ENCODE measurements at regions not wholly inside any gene's neighbourhood (a gene's known extent, or its start where the extent isn't known, plus 50 kb on each side); places are given as distances from the start of the nearest gene placed in this dataset.

- Histone ChIP-seq H3K4me3 (ENCODE audit: extremely low read depth, insufficient read depth, low read length, poor library complexity, severe bottlenecking) (no peak overlapping the region), H3K36me3 (ENCODE audit: control insufficient read depth, insufficient read depth, low read length) (no peaks in the 10 kb centered on the region), H3K4me1 (ENCODE audit: control insufficient read depth, insufficient read depth, low read length, poor library complexity, severe bottlenecking) (no peaks in the 10 kb centered on the region), H3K27ac (ENCODE audit: low read depth, low read length, severe bottlenecking) (no peak overlapping the region), H3K9me3 (ENCODE audit: control insufficient read depth, low read length) (no peaks in the 10 kb centered on the region)
- 73 to 75% methylated on average over 2 to 4 of the region's 7 CpGs for WGBS, 2 experiments (ENCODE audit: insufficient coverage in 2 of 2)
Observed at GRCh38 chr18:77949355-77949973, 699.8 kb downstream of the GALR1 start.

- WGBS, 2 experiments (ENCODE audit: insufficient coverage in 2 of 2) = 100% methylated on average over 1 of the region's 1 CpG; no CpG with 5 or more reads in 1 of the 2 experiments
- Histone ChIP-seq H3K4me3 (ENCODE audit: extremely low read depth, insufficient read depth, low read length, poor library complexity, severe bottlenecking) (no peak overlapping the region), H3K27ac (ENCODE audit: low read depth, low read length, severe bottlenecking) (no peak overlapping the region), H3K36me3 (ENCODE audit: control insufficient read depth, insufficient read depth, low read length) (no peaks in the 10 kb centered on the region), H3K9me3 (ENCODE audit: control insufficient read depth, low read length) (no peaks in the 10 kb centered on the region), H3K4me1 (ENCODE audit: control insufficient read depth, insufficient read depth, low read length, poor library complexity, severe bottlenecking) (no peaks in the 10 kb centered on the region)
Observed at GRCh38 chr18:77959248-77959647, 709.6 kb downstream of the GALR1 start.

- Histone ChIP-seq H3K4me3 (ENCODE audit: extremely low read depth, insufficient read depth, low read length, poor library complexity, severe bottlenecking) (no peak overlapping the region), H3K9me3 (ENCODE audit: control insufficient read depth, low read length) (no peaks in the 10 kb centered on the region), H3K4me1 (ENCODE audit: control insufficient read depth, insufficient read depth, low read length, poor library complexity, severe bottlenecking) (no peaks in the 10 kb centered on the region), H3K27ac (ENCODE audit: low read depth, low read length, severe bottlenecking) (no peak overlapping the region), H3K36me3 (ENCODE audit: control insufficient read depth, insufficient read depth, low read length) (no peaks in the 10 kb centered on the region)
- 78 to 88% methylated on average over 4 to 5 of the region's 7 CpGs for WGBS, 2 experiments (ENCODE audit: insufficient coverage in 2 of 2)
Observed at GRCh38 chr18:77960791-77961410, 711.3 kb downstream of the GALR1 start.

GRCh38 chr18:77967071-77967470 is 717.4 kb downstream of the GALR1 start:
- H3K4me3 ChIP-seq (ENCODE audit: extremely low read depth, insufficient read depth, low read length, poor library complexity, severe bottlenecking) = no peak overlapping the region
- H3K27ac ChIP-seq (ENCODE audit: low read depth, low read length, severe bottlenecking) = no peak overlapping the region
- no peaks in the 10 kb centered on the region for H3K36me3 ChIP-seq (ENCODE audit: control insufficient read depth, insufficient read depth, low read length)
- H3K9me3 ChIP-seq (ENCODE audit: control insufficient read depth, low read length) = no peaks in the 10 kb centered on the region
- 77 to 87% methylated on average over 5 of the region's 5 CpGs for WGBS, 2 experiments (ENCODE audit: insufficient coverage in 2 of 2)
- H3K4me1 ChIP-seq (ENCODE audit: control insufficient read depth, insufficient read depth, low read length, poor library complexity, severe bottlenecking) = peaks cover 2% of the 10 kb centered on the region

- H3K36me3 ChIP-seq (ENCODE audit: control insufficient read depth, insufficient read depth, low read length) = no peaks in the 10 kb centered on the region
- peaks cover 2% of the 10 kb centered on the region for H3K4me1 ChIP-seq (ENCODE audit: control insufficient read depth, insufficient read depth, low read length, poor library complexity, severe bottlenecking)
- no peak overlapping the region for H3K27ac ChIP-seq (ENCODE audit: low read depth, low read length, severe bottlenecking)
- no peaks in the 10 kb centered on the region for H3K9me3 ChIP-seq (ENCODE audit: control insufficient read depth, low read length)
- no peak overlapping the region for H3K4me3 ChIP-seq (ENCODE audit: extremely low read depth, insufficient read depth, low read length, poor library complexity, severe bottlenecking)
- 60 to 90% methylated on average over 1 to 3 of the region's 3 CpGs for WGBS, 2 experiments (ENCODE audit: insufficient coverage in 2 of 2)
Observed at GRCh38 chr18:77967791-77968190, 718.1 kb downstream of the GALR1 start.

- no peak overlapping the region for H3K4me3 ChIP-seq (ENCODE audit: extremely low read depth, insufficient read depth, low read length, poor library complexity, severe bottlenecking)
- no peak overlapping the region for H3K27ac ChIP-seq (ENCODE audit: low read depth, low read length, severe bottlenecking)
- WGBS, 2 experiments (ENCODE audit: insufficient coverage in 2 of 2) = 92 to 100% methylated on average over 2 of the region's 2 CpGs
- H3K9me3 ChIP-seq (ENCODE audit: control insufficient read depth, low read length) = no peaks in the 10 kb centered on the region
- H3K36me3 ChIP-seq (ENCODE audit: control insufficient read depth, insufficient read depth, low read length) = no peaks in the 10 kb centered on the region
- peaks cover 2% of the 10 kb centered on the region for H3K4me1 ChIP-seq (ENCODE audit: control insufficient read depth, insufficient read depth, low read length, poor library complexity, severe bottlenecking)
Observed at GRCh38 chr18:77969972-77970371, 720.3 kb downstream of the GALR1 start.

- WGBS, 2 experiments (ENCODE audit: insufficient coverage in 2 of 2) = 70 to 80% methylated on average over 7 to 8 of the region's 8 CpGs
- Histone ChIP-seq H3K4me3 (ENCODE audit: extremely low read depth, insufficient read depth, low read length, poor library complexity, severe bottlenecking) (no peak overlapping the region), H3K4me1 (ENCODE audit: control insufficient read depth, insufficient read depth, low read length, poor library complexity, severe bottlenecking) (peaks cover 2% of the 10 kb centered on the region), H3K27ac (ENCODE audit: low read depth, low read length, severe bottlenecking) (no peak overlapping the region), H3K36me3 (ENCODE audit: control insufficient read depth, insufficient read depth, low read length) (no peaks in the 10 kb centered on the region), H3K9me3 (ENCODE audit: control insufficient read depth, low read length) (no peaks in the 10 kb centered on the region)
Observed at GRCh38 chr18:77970814-77971213, 721.2 kb downstream of the GALR1 start.

- Histone ChIP-seq H3K36me3 (ENCODE audit: control insufficient read depth, insufficient read depth, low read length) (no peaks in the 10 kb centered on the region), H3K4me1 (ENCODE audit: control insufficient read depth, insufficient read depth, low read length, poor library complexity, severe bottlenecking) (peaks cover 2% of the 10 kb centered on the region), H3K9me3 (ENCODE audit: control insufficient read depth, low read length) (no peaks in the 10 kb centered on the region), H3K4me3 (ENCODE audit: extremely low read depth, insufficient read depth, low read length, poor library complexity, severe bottlenecking) (no peak overlapping the region), H3K27ac (ENCODE audit: low read depth, low read length, severe bottlenecking) (no peak overlapping the region)
- 94 to 97% methylated on average over 5 to 7 of the region's 8 CpGs for WGBS, 2 experiments (ENCODE audit: insufficient coverage in 2 of 2)
Observed at GRCh38 chr18:77973745-77974144, 724.1 kb downstream of the GALR1 start.

- no peaks in the 10 kb centered on the region for H3K36me3 ChIP-seq (ENCODE audit: control insufficient read depth, insufficient read depth, low read length)
- no CpG with 5 or more reads among the region's 1 CpG for WGBS, 2 experiments (ENCODE audit: insufficient coverage in 2 of 2)
- H3K27ac ChIP-seq (ENCODE audit: low read depth, low read length, severe bottlenecking) = no peak overlapping the region
- H3K4me1 ChIP-seq (ENCODE audit: control insufficient read depth, insufficient read depth, low read length, poor library complexity, severe bottlenecking) = peaks cover 2% of the 10 kb centered on the region
- H3K9me3 ChIP-seq (ENCODE audit: control insufficient read depth, low read length) = no peaks in the 10 kb centered on the region
- H3K4me3 ChIP-seq (ENCODE audit: extremely low read depth, insufficient read depth, low read length, poor library complexity, severe bottlenecking) = no peak overlapping the region
Observed at GRCh38 chr18:77974329-77974728, 724.7 kb downstream of the GALR1 start.

GRCh38 chr18:77977331-77977730 is 727.7 kb downstream of the GALR1 start:
- WGBS, 2 experiments (ENCODE audit: insufficient coverage in 2 of 2) = 83 to 92% methylated on average over 8 to 11 of the region's 11 CpGs
- Histone ChIP-seq H3K4me3 (ENCODE audit: extremely low read depth, insufficient read depth, low read length, poor library complexity, severe bottlenecking) (no peak overlapping the region), H3K27ac (ENCODE audit: low read depth, low read length, severe bottlenecking) (no peak overlapping the region), H3K9me3 (ENCODE audit: control insufficient read depth, low read length) (no peaks in the 10 kb centered on the region), H3K36me3 (ENCODE audit: control insufficient read depth, insufficient read depth, low read length) (no peaks in the 10 kb centered on the region), H3K4me1 (ENCODE audit: control insufficient read depth, insufficient read depth, low read length, poor library complexity, severe bottlenecking) (no peaks in the 10 kb centered on the region)

- WGBS, 2 experiments (ENCODE audit: insufficient coverage in 2 of 2) = 79 to 90% methylated on average over 2 to 6 of the region's 10 CpGs
- H3K27ac ChIP-seq (ENCODE audit: low read depth, low read length, severe bottlenecking) = no peak overlapping the region
Observed at GRCh38 chr18:77980275-77980674, 730.6 kb downstream of the GALR1 start.

More at GRCh38 chr18:77980275-77980674, 730.6 kb downstream of the GALR1 start:
- no peaks in the 10 kb centered on the region for H3K9me3 ChIP-seq (ENCODE audit: control insufficient read depth, low read length)
- no peaks in the 10 kb centered on the region for H3K4me1 ChIP-seq (ENCODE audit: control insufficient read depth, insufficient read depth, low read length, poor library complexity, severe bottlenecking)
- no peak overlapping the region for H3K4me3 ChIP-seq (ENCODE audit: extremely low read depth, insufficient read depth, low read length, poor library complexity, severe bottlenecking)
- H3K36me3 ChIP-seq (ENCODE audit: control insufficient read depth, insufficient read depth, low read length) = no peaks in the 10 kb centered on the region

Data from mesodermal cell (in vitro differentiated cells).